Pancreas (tissue), 10 donors: ENCODE measurements at regions not wholly inside any gene's neighbourhood (a gene's known extent, or its start where the extent isn't known, plus 50 kb on each side); places are given as distances from the start of the nearest gene placed in this dataset.

ENCODE experiments used
- ATAC-seq, 4 donors: fragments of 200-7000 bp; cut with Tn5 transposase; one replicate each; pipeline versions ENCODE4 v1.8.0 to v1.9.1; 2020; ENCODE audit warnings: mild to moderate bottlenecking in 4 of 4, moderate library complexity in 4 of 4
- DNase-seq, 6 donors: peaks; one replicate each; pipeline ENCODE4 v3.0.0-alpha.2; 2020
- FAIRE-seq: peaks from 2 replicates; lab custom pipeline; 2012; peaks lifted over from hg19 to GRCh38; lab: Jason Lieb, UNC
- H3K27ac ChIP-seq, 4 donors: fragments of 200-600 bp; sonication (generic); 1 replicate in 3 of 4; 2 replicates in 1 of 4; pipeline versions ENCODE4 v1.5.0 to v1.8.0; 2020
- H3K27me3 ChIP-seq, 4 donors: fragments of 200-600 bp; one replicate each; pipeline ENCODE4 v1.8.0; 2021
- H3K36me3 ChIP-seq, 3 donors: fragments of 200-600 bp; sonication (generic) in 1 of 3; one replicate each; pipeline versions ENCODE4 v1.5.0 to v1.8.0; 2020 to 2021
- H3K4me1 ChIP-seq, 3 donors: fragments of 200-600 bp; one replicate each; pipeline ENCODE4 v1.8.0; 2021
- H3K4me3 ChIP-seq, 4 donors: fragments of 200-600 bp; sonication (generic) in 2 of 4; one replicate each; pipeline versions ENCODE4 v1.5.0 to v1.8.0; 2020 to 2021
- H3K9me3 ChIP-seq, 4 donors: fragments of 200-600 bp; one replicate each; pipeline ENCODE4 v1.8.0; 2021
- WGBS, 2 donors: extraction: QIAGEN DNeasy Blood & Tissue Kit; methylation state at CpG; one replicate each; pipeline ENCODE4 v1.1.7; 2013; 5-methylcytosine and 5-hydroxymethylcytosine counted together
- intact Hi-C, 3 donors: fragments of 100-400 bp; cut with DNase I; formaldehyde crosslinking; loops; one replicate each; pipeline versions ENCODE4 v1.11.1 to v1.14.2; 2022
- TF ChIP-seq, protein P1 (sequence below), 4 donors: fragments of 200-600 bp; sonication (generic) in 3 of 4; IDR thresholded peaks; one replicate each; pipeline versions ENCODE4 v1.5.0 to v1.8.0; 2021; ENCODE audit warnings: antibody characterized with exemption in 4 of 4
- donor health status: healthy with polysubstance abuse.
- donor health status: DM: no; HTN: no; CAD: no; lungs with moderate emphysema.
- donor health status: DM: no; HTN: no; CAD: no.
- donor health status: control.
- donor health status: control.
- donor health status: Bipolar disorder and iron deficiency.
- donor health status: DM: yes; HTN: yes; CAD: no.
- donor health status: DM: no; HTN: no; CAD: no.
- donor health status: DM: no; HTN: no; CAD: no.
- donor health status: DM: yes; HTN: yes; CAD: no.

DNA sequence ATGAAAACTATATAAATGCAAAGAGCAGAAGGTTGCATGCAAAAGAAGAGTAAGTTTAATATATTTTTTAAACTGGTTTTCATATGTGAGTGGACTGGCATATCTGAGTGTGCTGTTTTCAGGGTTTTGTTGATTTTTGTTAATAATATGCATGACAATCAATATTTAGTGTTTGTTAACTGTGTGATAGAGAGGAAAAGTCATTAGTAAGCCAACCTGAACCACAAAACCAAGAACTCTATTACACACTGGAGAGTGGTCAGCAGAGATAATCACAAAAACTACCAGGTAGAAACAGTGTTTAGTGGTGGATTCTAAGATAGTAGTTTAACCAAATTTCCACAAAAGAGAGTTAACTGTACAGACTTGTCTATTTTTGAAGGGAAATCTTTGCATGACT, 396.9 kb downstream of the GASK1B start:
- no peak for ATAC-seq
- TF ChIP-seq, protein P1, sequence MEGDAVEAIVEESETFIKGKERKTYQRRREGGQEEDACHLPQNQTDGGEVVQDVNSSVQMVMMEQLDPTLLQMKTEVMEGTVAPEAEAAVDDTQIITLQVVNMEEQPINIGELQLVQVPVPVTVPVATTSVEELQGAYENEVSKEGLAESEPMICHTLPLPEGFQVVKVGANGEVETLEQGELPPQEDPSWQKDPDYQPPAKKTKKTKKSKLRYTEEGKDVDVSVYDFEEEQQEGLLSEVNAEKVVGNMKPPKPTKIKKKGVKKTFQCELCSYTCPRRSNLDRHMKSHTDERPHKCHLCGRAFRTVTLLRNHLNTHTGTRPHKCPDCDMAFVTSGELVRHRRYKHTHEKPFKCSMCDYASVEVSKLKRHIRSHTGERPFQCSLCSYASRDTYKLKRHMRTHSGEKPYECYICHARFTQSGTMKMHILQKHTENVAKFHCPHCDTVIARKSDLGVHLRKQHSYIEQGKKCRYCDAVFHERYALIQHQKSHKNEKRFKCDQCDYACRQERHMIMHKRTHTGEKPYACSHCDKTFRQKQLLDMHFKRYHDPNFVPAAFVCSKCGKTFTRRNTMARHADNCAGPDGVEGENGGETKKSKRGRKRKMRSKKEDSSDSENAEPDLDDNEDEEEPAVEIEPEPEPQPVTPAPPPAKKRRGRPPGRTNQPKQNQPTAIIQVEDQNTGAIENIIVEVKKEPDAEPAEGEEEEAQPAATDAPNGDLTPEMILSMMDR (IDR thresholded peaks at IDR 0.05) = no peak
- H3K4me3 ChIP-seq = no peak overlapping the region
- DNase-seq = no peak
- H3K4me1 ChIP-seq = no peaks in the 10 kb centered on the region
- intact Hi-C loops = no loop called here
- H3K27ac ChIP-seq = no peak overlapping the region
- no peaks in the 10 kb centered on the region for H3K27me3 ChIP-seq
- H3K36me3 ChIP-seq = no peaks in the 10 kb centered on the region
- no peaks in the 10 kb centered on the region for H3K9me3 ChIP-seq
- no peak for FAIRE-seq

DNA sequence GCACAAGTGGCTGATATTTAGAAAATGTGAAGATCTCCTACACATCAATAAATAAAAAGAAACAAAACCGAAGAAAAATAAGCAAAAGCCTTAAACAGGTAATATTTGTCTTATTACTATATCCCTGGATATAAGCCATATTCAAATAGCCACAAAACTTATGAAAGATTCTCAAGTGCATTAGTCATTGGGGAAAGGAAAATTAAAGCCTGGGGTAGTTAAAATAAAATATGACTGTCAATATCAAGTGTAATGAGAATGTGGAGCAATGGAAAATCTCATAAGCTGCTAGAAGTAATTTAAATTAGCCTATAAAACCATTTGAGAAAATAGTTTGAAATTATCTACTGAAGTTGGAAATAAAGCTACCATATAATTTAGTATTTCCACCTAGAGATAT, 399.9 kb downstream of the GASK1B start:
- FAIRE-seq = no peak
- Histone ChIP-seq H3K4me3 (no peak overlapping the region), H3K36me3 (no peaks in the 10 kb centered on the region), H3K9me3 (no peaks in the 10 kb centered on the region), H3K4me1 (no peaks in the 10 kb centered on the region), H3K27ac (no peak overlapping the region), H3K27me3 (no peaks in the 10 kb centered on the region)
- 69 to 90% methylated on average over 1 of the region's 1 CpG for WGBS, 2 donors
- intact Hi-C loops = no loop called here
- ATAC-seq = no peak
- TF ChIP-seq, protein P1 (IDR thresholded peaks at IDR 0.05) = no peak
- no peak for DNase-seq

DNA sequence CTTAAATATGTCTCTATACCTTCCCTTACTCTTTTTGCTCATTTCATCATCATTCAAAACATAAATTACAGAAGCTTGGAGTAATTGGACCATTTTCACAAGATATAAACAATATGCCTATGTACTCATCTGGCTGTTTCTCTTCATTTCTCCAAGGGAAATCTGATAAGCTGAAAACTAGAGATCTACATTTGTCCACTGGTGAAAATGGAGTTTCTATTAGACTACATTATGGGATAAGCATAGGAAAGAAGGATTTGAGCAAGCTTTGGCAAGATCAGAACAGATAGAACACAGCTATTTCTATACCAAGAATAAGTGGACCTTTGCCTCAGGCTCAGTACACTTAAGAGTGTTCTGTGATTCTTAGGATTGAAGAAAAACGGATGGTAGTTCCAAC, 404.4 kb downstream of the GASK1B start:
- TF ChIP-seq, protein P1 (IDR thresholded peaks at IDR 0.05) = no peak
- FAIRE-seq (no peak), DNase-seq (no peak), ATAC-seq (no peak)
- Histone ChIP-seq H3K4me3 (no peak overlapping the region), H3K9me3 (no peaks in the 10 kb centered on the region), H3K27ac (no peak overlapping the region), H3K4me1 (no peaks in the 10 kb centered on the region), H3K36me3 (no peaks in the 10 kb centered on the region), H3K27me3 (no peaks in the 10 kb centered on the region)
- WGBS, 2 donors = 57% methylated on average over 1 of the region's 1 CpG
- intact Hi-C loops = no loop called here

DNA sequence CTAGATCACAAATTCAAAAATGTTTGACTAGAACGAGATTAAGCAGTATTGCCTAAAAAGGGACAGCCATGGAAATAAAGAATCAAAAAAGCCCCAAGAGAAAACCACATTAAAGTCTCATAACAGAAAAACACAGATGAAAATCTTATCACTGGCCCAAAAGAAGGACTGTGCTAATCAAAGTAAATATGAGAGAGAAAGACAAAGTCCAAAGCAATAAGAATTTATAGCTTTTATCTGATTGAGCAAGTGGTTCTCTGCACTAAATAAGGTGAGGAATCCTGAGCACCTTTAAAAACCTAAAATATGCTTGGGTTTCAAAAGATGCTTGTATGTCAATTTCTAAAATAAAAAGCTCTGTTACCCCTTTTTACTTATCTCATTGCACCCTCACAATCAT, 409.3 kb downstream of the GASK1B start:
- no peak for FAIRE-seq
- TF ChIP-seq, protein P1 (IDR thresholded peaks at IDR 0.05) = no peak
- ATAC-seq = no peak
- no peak for DNase-seq
- intact Hi-C loops = no loop called here
- 70 to 85% methylated on average over 1 of the region's 1 CpG for WGBS, 2 donors
- no peak overlapping the region for H3K4me3 ChIP-seq
- H3K4me1 ChIP-seq = no peaks in the 10 kb centered on the region
- H3K27me3 ChIP-seq = no peaks in the 10 kb centered on the region
- no peaks in the 10 kb centered on the region for H3K9me3 ChIP-seq
- H3K27ac ChIP-seq = no peak overlapping the region
- H3K36me3 ChIP-seq = no peaks in the 10 kb centered on the region

DNA sequence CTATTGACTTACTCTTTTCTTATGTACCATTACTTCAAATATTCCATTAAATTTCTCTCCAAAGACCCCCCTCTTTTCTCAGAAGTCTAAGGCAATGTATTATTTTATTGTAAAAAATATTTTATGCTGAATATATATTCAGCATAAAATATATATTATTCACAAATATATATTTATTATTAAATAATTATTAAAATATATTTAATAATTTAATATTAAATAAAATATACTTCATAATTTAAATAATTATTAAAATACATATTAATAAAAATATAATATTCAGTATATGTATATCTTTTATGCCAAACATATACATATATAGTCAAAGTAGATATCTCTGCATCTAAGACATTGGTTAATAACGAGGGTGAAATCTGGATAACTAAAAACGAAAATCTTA, 418.4 kb downstream of the GASK1B start:
- no peaks in the 10 kb centered on the region for H3K27me3 ChIP-seq
- no peak for ATAC-seq
- H3K4me3 ChIP-seq = no peak overlapping the region
- FAIRE-seq = peak; percentile 96
- TF ChIP-seq, protein P1 (IDR thresholded peaks at IDR 0.05) = no peak
- no peaks in the 10 kb centered on the region for H3K4me1 ChIP-seq
- DNase-seq = no peak
- no peaks in the 10 kb centered on the region for H3K9me3 ChIP-seq
- intact Hi-C loops = no loop called here
- WGBS, 2 donors = 65 to 87% methylated on average over 2 of the region's 2 CpGs
- H3K36me3 ChIP-seq = no peaks in the 10 kb centered on the region
- H3K27ac ChIP-seq = no peak overlapping the region
